Type B pancreatic cell (in vitro differentiated cells): ENCODE measurements at regions not wholly inside any gene's neighbourhood (a gene's known extent, or its start where the extent isn't known, plus 50 kb on each side); places are given as distances from the start of the nearest gene placed in this dataset.
"Not testable (repeated sequence)": the region's sequence is repeated elsewhere in the genome, so short reads cannot be mapped to it uniquely, and the experiment has no call there.

Source experiments
- DNase-seq: peaks from one replicate; pipeline ENCODE4 v3.0.0; 2021; ENCODE audit warnings: mixed read lengths; ENCODE audit not compliant: unreplicated experiment; ENCODE audit errors: extremely low spot score
- H3K27ac Mint-ChIP-seq: 2 replicates; pipeline ENCODE4 v1.8.0; 2021; ENCODE audit warnings: mild to moderate bottlenecking, mixed read lengths
- H3K27me3 Mint-ChIP-seq: 2 replicates; pipeline ENCODE4 v1.8.0; 2021; ENCODE audit warnings: mixed read lengths
- H3K36me3 Mint-ChIP-seq: 2 replicates; pipeline ENCODE4 v1.8.0; 2021; ENCODE audit warnings: mixed read lengths
- H3K4me1 Mint-ChIP-seq: one replicate; pipeline ENCODE4 v1.8.0; 2021; ENCODE audit warnings: mixed read lengths; ENCODE audit not compliant: unreplicated experiment
- H3K4me3 Mint-ChIP-seq: 2 replicates; pipeline ENCODE4 v1.8.0; 2021; ENCODE audit warnings: mild to moderate bottlenecking, mixed read lengths
- H3K9me3 Mint-ChIP-seq: 2 replicates; pipeline ENCODE4 v1.8.0; 2021; ENCODE audit warnings: mixed read lengths
- TF ChIP-seq, protein P1 (sequence below): fragments of 200-600 bp; sonication (generic); conservative IDR thresholded peaks from 2 replicates; pipeline ENCODE4 v1.5.0; 2021; ENCODE audit warnings: antibody characterized with exemption, mild to moderate bottlenecking

DNA sequence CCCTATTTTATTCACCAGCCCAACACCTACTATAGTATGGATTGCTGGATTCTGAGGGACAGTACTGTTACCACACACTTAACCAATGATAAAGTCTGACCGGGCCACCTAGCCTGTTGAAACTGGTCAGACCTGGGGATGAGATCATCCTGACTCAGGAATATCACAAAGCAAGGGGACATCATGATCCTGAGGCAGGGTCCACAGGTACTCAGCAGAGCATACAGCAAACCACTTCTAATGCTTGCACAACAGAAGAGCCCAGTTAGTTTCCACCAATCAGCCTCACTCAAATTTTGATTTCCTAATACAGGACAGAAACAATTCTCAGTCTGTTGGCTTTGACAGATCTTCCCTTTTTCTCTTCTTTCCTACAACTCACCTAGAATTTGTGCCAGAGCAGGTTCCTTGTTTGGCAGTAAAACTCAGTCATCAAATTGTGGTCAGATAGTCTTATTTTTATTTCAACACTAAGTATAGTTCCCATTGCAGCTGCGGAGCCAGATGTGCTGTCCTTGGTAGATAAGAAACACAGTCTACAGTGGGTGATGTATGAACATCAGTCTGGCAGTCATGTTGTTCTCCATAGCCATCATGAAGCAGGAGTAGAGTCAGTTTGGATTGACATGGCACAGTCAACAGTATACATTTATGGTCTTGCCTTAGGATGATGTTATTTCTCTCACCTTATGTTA is 90.1 kb upstream of the PRR23C start:
- DNase-seq: no peak
- Mint-ChIP-seq H3K4me1 (no peaks in the 10 kb centered on the region), H3K36me3 (no peaks in the 10 kb centered on the region), H3K4me3 (no peak overlapping the region), H3K9me3 (no peaks in the 10 kb centered on the region), H3K27me3 (peaks cover 7% of the 10 kb centered on the region), H3K27ac (no peak overlapping the region)
- TF ChIP-seq, protein P1, sequence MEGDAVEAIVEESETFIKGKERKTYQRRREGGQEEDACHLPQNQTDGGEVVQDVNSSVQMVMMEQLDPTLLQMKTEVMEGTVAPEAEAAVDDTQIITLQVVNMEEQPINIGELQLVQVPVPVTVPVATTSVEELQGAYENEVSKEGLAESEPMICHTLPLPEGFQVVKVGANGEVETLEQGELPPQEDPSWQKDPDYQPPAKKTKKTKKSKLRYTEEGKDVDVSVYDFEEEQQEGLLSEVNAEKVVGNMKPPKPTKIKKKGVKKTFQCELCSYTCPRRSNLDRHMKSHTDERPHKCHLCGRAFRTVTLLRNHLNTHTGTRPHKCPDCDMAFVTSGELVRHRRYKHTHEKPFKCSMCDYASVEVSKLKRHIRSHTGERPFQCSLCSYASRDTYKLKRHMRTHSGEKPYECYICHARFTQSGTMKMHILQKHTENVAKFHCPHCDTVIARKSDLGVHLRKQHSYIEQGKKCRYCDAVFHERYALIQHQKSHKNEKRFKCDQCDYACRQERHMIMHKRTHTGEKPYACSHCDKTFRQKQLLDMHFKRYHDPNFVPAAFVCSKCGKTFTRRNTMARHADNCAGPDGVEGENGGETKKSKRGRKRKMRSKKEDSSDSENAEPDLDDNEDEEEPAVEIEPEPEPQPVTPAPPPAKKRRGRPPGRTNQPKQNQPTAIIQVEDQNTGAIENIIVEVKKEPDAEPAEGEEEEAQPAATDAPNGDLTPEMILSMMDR: no peak

DNA sequence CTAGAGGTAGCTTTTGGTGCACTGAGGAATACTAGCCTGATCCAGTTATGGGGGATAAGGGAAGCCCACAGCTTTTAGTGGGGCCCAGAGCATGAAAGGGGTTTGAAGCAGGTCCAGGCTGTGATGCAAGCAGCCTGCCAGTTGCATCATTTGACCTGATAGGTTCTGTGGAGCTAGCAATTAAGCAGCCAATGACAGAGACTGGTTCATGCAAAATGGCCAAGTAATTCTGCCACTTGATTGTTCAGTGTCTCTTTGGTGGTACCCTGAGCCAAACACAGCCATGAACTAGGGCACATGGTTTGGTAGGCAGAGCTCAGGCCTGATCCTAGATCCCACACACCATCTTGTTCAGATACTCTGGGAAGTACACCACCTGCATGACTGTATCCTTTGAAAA is 91.0 kb upstream of the PRR23C start:
- Mint-ChIP-seq H3K4me1 (no peaks in the 10 kb centered on the region), H3K4me3 (no peak overlapping the region), H3K27me3 (peaks cover 9% of the 10 kb centered on the region), H3K9me3 (no peaks in the 10 kb centered on the region), H3K36me3 (no peaks in the 10 kb centered on the region), H3K27ac (no peak overlapping the region)
- TF ChIP-seq, protein P1: no peak
- no peak for DNase-seq

DNA sequence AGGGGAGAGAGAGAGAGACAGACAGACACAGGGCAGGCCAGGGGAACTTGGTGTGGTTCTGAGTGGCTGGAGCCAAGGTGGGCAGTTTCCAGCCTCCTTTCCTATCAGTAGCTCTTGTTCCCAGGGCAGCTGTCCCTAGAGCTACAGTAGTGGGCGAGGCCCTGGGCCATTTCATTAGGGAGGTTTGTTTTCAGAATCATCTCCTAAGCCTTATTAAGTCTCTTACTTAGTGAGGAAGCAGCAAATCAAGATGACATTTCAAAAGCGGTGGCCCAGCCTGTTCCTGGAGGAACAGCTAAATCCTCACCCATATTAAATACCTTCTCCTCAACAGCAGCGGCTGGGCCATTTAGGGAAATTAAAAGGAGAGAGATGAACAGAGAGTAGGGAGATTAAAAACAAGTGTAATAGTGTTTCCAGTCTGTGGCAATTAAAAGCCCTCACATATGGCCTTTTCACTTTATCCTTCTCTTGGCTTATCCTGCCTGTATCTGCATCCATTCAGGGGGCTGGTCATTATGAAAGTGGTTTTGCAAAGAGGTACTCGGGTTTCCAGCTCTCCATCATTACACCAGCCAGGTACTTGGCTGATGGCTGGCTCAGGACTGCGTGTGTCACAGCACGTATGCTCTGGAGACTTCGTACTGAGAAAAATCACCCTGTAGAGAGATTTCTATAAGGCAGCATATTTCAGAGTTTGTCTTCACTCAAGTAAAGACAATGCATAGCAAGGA is 91.9 kb upstream of the PRR23C start:
- DNase-seq: no peak
- TF ChIP-seq, protein P1: no peak
- no peaks in the 10 kb centered on the region for H3K36me3 Mint-ChIP-seq
- peaks cover 14% of the 10 kb centered on the region for H3K27me3 Mint-ChIP-seq
- H3K4me3 Mint-ChIP-seq: no peak overlapping the region
- H3K27ac Mint-ChIP-seq: no peak overlapping the region
- no peaks in the 10 kb centered on the region for H3K9me3 Mint-ChIP-seq
- H3K4me1 Mint-ChIP-seq: no peaks in the 10 kb centered on the region

DNA sequence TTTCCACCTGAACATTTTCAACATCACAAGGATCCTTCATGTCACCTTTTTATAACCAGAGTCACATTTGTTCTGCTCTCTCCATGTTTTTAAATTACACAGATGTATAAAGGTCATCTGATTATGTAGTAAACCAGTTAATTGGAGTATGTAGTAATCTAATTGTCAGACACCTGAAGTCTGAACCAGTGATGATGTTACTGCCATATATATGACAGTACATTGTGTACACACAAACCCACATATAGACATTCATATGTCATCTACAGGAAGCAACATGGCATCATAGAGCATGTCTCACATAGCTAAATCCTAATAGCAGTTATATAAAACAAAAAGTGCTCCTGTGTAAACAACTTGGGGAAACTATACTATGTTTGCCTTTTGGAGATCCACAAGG is 95.9 kb upstream of the PRR23C start:
- no peaks in the 10 kb centered on the region for H3K9me3 Mint-ChIP-seq
- H3K4me1 Mint-ChIP-seq: no peaks in the 10 kb centered on the region

DNA sequence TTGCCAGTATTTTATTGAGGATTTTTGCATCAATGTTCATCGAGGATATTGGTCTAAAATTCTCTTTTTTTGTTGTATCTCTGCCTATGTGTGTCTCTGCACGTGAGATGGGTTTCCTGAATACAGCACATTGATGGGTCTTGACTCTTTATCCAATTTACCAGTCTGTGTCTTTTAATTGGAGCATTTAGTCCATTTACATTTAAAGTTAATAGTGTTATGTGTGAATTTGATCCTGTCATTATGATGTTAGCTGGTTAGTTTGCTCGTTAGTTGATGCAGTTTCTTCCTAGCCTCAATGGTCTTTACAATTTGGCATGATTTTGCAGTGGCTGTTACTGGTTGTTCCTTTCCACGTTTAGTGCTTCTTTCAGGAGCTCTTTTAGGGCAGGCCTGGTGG is 101.3 kb upstream of the PRR23C start:
- H3K36me3 Mint-ChIP-seq, H3K9me3 Mint-ChIP-seq, H3K4me1 Mint-ChIP-seq, H3K27ac Mint-ChIP-seq, H3K4me3 Mint-ChIP-seq, DNase-seq: not testable (repeated sequence)
- H3K27me3 Mint-ChIP-seq: peaks cover 17% of the 10 kb centered on the region

More for the DNA sequence above, 95.9 kb upstream of the PRR23C start:
- Mint-ChIP-seq H3K27me3 (peaks cover 16% of the 10 kb centered on the region), H3K27ac (no peak overlapping the region), H3K36me3 (no peaks in the 10 kb centered on the region), H3K4me3 (no peak overlapping the region)
- no peak for DNase-seq
- TF ChIP-seq, protein P1: no peak

DNA sequence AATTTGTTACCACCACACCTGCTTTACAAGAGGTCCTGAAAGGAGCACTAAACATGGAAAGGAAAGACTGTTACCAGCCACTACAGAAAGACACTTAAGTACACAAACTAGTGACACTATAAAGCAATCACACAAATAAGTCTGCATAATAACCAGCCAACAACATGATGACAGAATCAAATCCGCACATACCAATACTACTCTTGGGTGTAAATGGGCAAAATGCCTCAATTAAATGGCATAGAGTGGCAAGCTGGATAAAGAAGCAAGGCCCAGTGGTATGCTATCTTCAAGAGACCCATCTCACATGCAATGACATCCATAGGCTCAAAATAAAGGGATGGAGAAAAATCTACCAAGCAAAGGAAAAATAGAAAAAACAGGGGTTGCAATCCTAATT is 106.8 kb upstream of the PRR23C start:
- no peak overlapping the region for H3K4me3 Mint-ChIP-seq
- H3K36me3 Mint-ChIP-seq: no peaks in the 10 kb centered on the region
- H3K27me3 Mint-ChIP-seq: peaks cover 24% of the 10 kb centered on the region
- no peak for DNase-seq
- H3K4me1 Mint-ChIP-seq: no peaks in the 10 kb centered on the region
- no peaks in the 10 kb centered on the region for H3K9me3 Mint-ChIP-seq
- H3K27ac Mint-ChIP-seq: no peak overlapping the region
- TF ChIP-seq, protein P1: no peak

DNA sequence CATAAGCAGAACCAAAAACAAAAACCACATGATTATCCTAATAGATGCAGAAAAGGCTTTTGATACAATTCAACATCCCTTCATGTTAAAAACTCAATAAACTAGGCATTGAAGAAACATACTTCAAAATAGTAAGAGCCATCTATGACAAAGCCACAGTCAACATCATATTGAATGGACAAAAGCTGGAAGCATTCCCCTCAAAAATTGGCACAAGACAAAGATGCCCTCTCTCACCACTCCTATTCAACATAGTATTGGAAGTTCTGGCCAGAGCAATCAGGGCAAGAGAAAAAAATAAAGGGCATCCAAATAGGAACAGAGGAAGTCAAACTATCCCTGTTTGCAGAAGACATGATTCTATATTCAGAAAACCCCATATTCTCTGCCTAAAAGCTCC is 108.7 kb upstream of the PRR23C start:
- not testable (repeated sequence) for DNase-seq, H3K9me3 Mint-ChIP-seq, H3K4me3 Mint-ChIP-seq, H3K4me1 Mint-ChIP-seq, H3K36me3 Mint-ChIP-seq, H3K27ac Mint-ChIP-seq
- peaks cover 25% of the 10 kb centered on the region for H3K27me3 Mint-ChIP-seq
